K562 (cell line): ENCODE measurements at regions not wholly inside any gene's neighbourhood (a gene's known extent, or its start where the extent isn't known, plus 50 kb on each side); places are given as distances from the start of the nearest gene placed in this dataset.

ENCODE experiments used
- ATAC-seq: fragments of 200-7000 bp; cut with Tn5 transposase; 3 replicates; pipeline ENCODE4 v1.9.1; 2020; ENCODE audit warnings: moderate library complexity
- BruUV-seq: library from RNA; stranded (reverse); fragments of 400-500 nt; replicated peaks from 2 replicates; lab custom pipeline; 2021; lab: Mats Ljungman, UMichigan
- CTCF ChIA-PET: fragments of 300-600 bp; formaldehyde crosslinking; extraction: SDS; loops from one replicate; lab custom pipeline; 2021; ENCODE audit warnings: low intra/inter-chr PET ratio; lab: Yijun Ruan, JAX
- POLR2A ChIA-PET: fragments of 300-600, 350-650 bp; sonication (Branson Sonifier 250); formaldehyde crosslinking; extraction: SDS; loops from one replicate; lab custom pipeline; 2021; ENCODE audit warnings: antibody characterized with exemption, inconsistent platforms; lab: Yijun Ruan, JAX
- DNase-seq, 4 experiments: peaks; one replicate each; pipeline versions ENCODE4 v3.0.0 to v3.0.0-alpha.2; 2011 to 2018; ENCODE audit warnings: low spot score in 3 of 4, mixed read lengths in 3 of 4; ENCODE audit errors: extremely low read depth in 1 of 4
- FAIRE-seq: peaks from 2 replicates; lab custom pipeline; 2011; peaks lifted over from hg19 to GRCh38; lab: Jason Lieb, UNC
- H2AFZ ChIP-seq: 2 replicates; pipeline ENCODE4 v1.6.0; 2011; ENCODE audit warnings: low read depth, low read length, control low read depth, inconsistent platforms
- H3K27ac ChIP-seq: fragments of 200-600 bp; 3 replicates; pipeline ENCODE4 v1.8.0; 2011; ENCODE audit warnings: low read depth, mild to moderate bottlenecking, control low read depth, inconsistent platforms, low read length, moderate library complexity, mixed read lengths; ENCODE audit errors: extremely low read depth
- H3K27me3 ChIP-seq, 2 experiments: fragments of 300-600 bp in 1 of 2; 2 replicates in 1 of 2; 3 replicates in 1 of 2; pipeline versions ENCODE4 v1.6.0 to v1.8.0; 2011; ENCODE audit warnings: inconsistent platforms in 2 of 2, low read length in 2 of 2, mild to moderate bottlenecking in 1 of 2, mixed read lengths in 1 of 2, moderate library complexity in 1 of 2; ENCODE audit not compliant: control insufficient read depth in 2 of 2, insufficient read depth in 2 of 2
- H3K36me3 ChIP-seq: fragments of 300-600 bp; 3 replicates; pipeline ENCODE4 v1.8.0; 2011; ENCODE audit warnings: mild to moderate bottlenecking, low read length, inconsistent platforms; ENCODE audit not compliant: control insufficient read depth, insufficient read depth
- H3K4me1 ChIP-seq, 2 experiments: fragments of 200-600 bp in 1 of 2; replicated peaks in 1 of 2; 2 replicates in 1 of 2; 3 replicates in 1 of 2; pipeline versions ENCODE4 v1.5.1 to v1.8.0; 2011; ENCODE audit warnings: inconsistent platforms in 2 of 2, low read length in 2 of 2, mild to moderate bottlenecking in 1 of 2, mixed read lengths in 1 of 2, moderate library complexity in 1 of 2; ENCODE audit not compliant: control insufficient read depth in 2 of 2, insufficient read depth in 2 of 2
- H3K4me2 ChIP-seq: 2 replicates; pipeline ENCODE4 v1.6.1; 2011; ENCODE audit warnings: low read length, control low read depth, inconsistent platforms, mixed read lengths; ENCODE audit not compliant: insufficient read depth
- H3K4me3 ChIP-seq: fragments of 200-600 bp; sonication (generic), shearing (Covaris generic); 2 replicates; pipeline ENCODE4 v1.5.1; 2016; ENCODE audit warnings: control low read depth, inconsistent platforms
- H3K79me2 ChIP-seq: fragments of 200-600 bp; 3 replicates; pipeline ENCODE4 v1.8.0; 2011; ENCODE audit warnings: low read length, inconsistent platforms; ENCODE audit not compliant: control insufficient read depth, insufficient read depth
- H3K9ac ChIP-seq, 2 experiments: 2 replicates each; pipeline versions ENCODE4 v1.6.0 to v1.6.1; 2011; ENCODE audit warnings: low read depth in 2 of 2, low read length in 2 of 2, control low read depth in 1 of 2, inconsistent platforms in 1 of 2, mild to moderate bottlenecking in 1 of 2, mixed read lengths in 1 of 2; ENCODE audit not compliant: insufficient read depth in 1 of 2
- H3K9me1 ChIP-seq: one replicate; pipeline ENCODE4 v1.6.0; 2011; ENCODE audit warnings: inconsistent platforms, mild to moderate bottlenecking, low read length, moderate library complexity; ENCODE audit not compliant: control insufficient read depth, insufficient read depth
- H3K9me3 ChIP-seq: replicated peaks from 2 replicates; pipeline ENCODE4 v1.5.1; 2011; ENCODE audit warnings: low read depth, low read length, inconsistent platforms; ENCODE audit not compliant: control insufficient read depth, insufficient read depth
- H4K20me1 ChIP-seq: replicated peaks from 2 replicates; pipeline ENCODE4 v1.6.1; 2011; ENCODE audit warnings: low read length, inconsistent platforms, mixed read lengths; ENCODE audit not compliant: control insufficient read depth, insufficient read depth
- CC2D1A ChIP-seq: fragments of 450-650 bp; IDR thresholded peaks from 2 replicates; pipeline ENCODE4 v1.6.1; 2017; ENCODE audit warnings: mild to moderate bottlenecking
- CEBPB ChIP-seq: fragments of 450-650 bp; IDR thresholded peaks from 2 replicates; pipeline ENCODE4 v1.6.1; 2016; ENCODE audit warnings: missing genetic modification characterization, missing compliant biosample characterization
- CHCHD3 ChIP-seq: fragments of 250-450 bp; sonication (Bioruptor Pico); IDR thresholded peaks from 2 replicates; pipeline ENCODE4 v2.1.2; 2022; ENCODE audit warnings: mild to moderate bottlenecking
- FOXP1 ChIP-seq: sonication (generic); formaldehyde crosslinking; IDR thresholded peaks from 2 replicates; pipeline ENCODE4 v1.8.0; 2022; ENCODE audit warnings: mild to moderate bottlenecking, missing genetic modification reagents
- NR2C1 ChIP-seq, 2 experiments: fragments of 450-650 bp; IDR thresholded peaks; 2 replicates each; pipeline ENCODE4 v1.6.1; 2017; ENCODE audit warnings: mild to moderate bottlenecking in 2 of 2, antibody characterized with exemption in 1 of 2, inconsistent platforms in 1 of 2, missing compliant biosample characterization in 1 of 2, missing genetic modification characterization in 1 of 2
- POLR2AphosphoS5 ChIP-seq: IDR thresholded peaks from 2 replicates; pipeline ENCODE4 v1.6.1; 2011; ENCODE audit warnings: mild to moderate bottlenecking, low read depth, low read length, moderate library complexity; ENCODE audit not compliant: control insufficient read depth, insufficient read depth
- RAD21 ChIP-seq, 2 experiments: fragments of 250-450 bp in 1 of 2; fragments of 450-650 bp in 1 of 2; sonication (Bioruptor Pico) in 1 of 2; formaldehyde crosslinking in 1 of 2; IDR thresholded peaks in 1 of 2; conservative IDR thresholded peaks in 1 of 2; 2 replicates each; pipeline versions ENCODE4 v1.4.0 to v1.8.0; 2020 to 2022; ENCODE audit warnings: mild to moderate bottlenecking in 2 of 2, moderate library complexity in 1 of 2
- SMARCA4 ChIP-seq: fragments of 450-650 bp; IDR thresholded peaks from 2 replicates; pipeline ENCODE4 v1.6.1; 2016
- ZKSCAN8 ChIP-seq: fragments of 200-800 bp; sonication (Bioruptor generic); IDR thresholded peaks from 2 replicates; pipeline ENCODE4 v1.6.1; 2016; ENCODE audit warnings: missing genetic modification characterization, missing compliant biosample characterization
- ZNF239 ChIP-seq: fragments of 250-450 bp; sonication (Bioruptor Pico); IDR thresholded peaks from 2 replicates; pipeline ENCODE4 v1.4.0; 2020; ENCODE audit warnings: mild to moderate bottlenecking
- ZNF311 ChIP-seq: fragments of 250-450 bp; sonication (Bioruptor Pico); IDR thresholded peaks from 2 replicates; pipeline ENCODE4 v1.4.0; 2020; ENCODE audit warnings: mild to moderate bottlenecking, moderate library complexity
- ZNF347 ChIP-seq: fragments of 450-650 bp; formaldehyde crosslinking; IDR thresholded peaks from 2 replicates; pipeline ENCODE4 v1.4.0; 2020; ENCODE audit warnings: low read depth, mild to moderate bottlenecking, moderate library complexity
- ZNF445 ChIP-seq: fragments of 250-450 bp; sonication (Bioruptor Pico); IDR thresholded peaks from 2 replicates; pipeline ENCODE4 v1.4.0; 2020; ENCODE audit warnings: low read depth, mild to moderate bottlenecking, moderate library complexity
- WGBS: fragments of 100-300 bp; shearing (Covaris generic); methylation state at CpG from one replicate; pipeline ENCODE4 v1.1.6; 2016; ENCODE audit warnings: low coverage, mixed read lengths; ENCODE audit not compliant: insufficient coverage; ENCODE audit errors: missing lambda C conversion rate; 5-methylcytosine and 5-hydroxymethylcytosine counted together
- in situ Hi-C: fragments of 300-500 bp; cut with MboI; formaldehyde crosslinking; loops from 4 replicates; pipeline ENCODE4 v1.15.0; 2018; ENCODE audit warnings: inconsistent platforms, mixed read lengths
- intact Hi-C: fragments of 100-400 bp; cut with micrococcal nuclease; formaldehyde crosslinking; loops from 2 replicates; pipeline ENCODE4 v1.14.2; 2022
- TF ChIP-seq, protein P1 (sequence below): fragments of 450-650 bp; IDR thresholded peaks from 2 replicates; pipeline ENCODE4 v1.6.1; 2017; ENCODE audit warnings: mild to moderate bottlenecking, moderate library complexity

DNA sequence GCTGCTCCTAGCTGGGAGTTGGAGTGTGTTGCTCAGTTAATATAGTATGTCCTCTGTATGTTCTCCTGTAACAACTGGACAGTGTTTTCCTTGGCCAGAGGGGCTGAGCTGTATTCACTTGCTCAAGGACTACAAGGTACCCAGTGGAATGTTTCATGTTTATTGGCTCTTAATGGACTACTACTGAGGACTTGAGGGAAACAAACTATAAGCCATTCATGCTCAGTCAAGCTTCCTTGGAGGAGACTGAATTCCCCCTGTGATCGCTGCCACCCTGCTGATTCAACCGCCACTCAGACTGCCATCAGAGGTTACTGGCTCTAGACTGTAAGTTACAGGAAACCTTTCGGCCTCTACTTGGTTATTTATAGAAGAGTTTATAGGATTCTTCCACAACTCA is 166.6 kb downstream of the ZC3H11B start:
- no peak overlapping the region for H3K4me3 ChIP-seq
- H3K9me1 ChIP-seq, result no peaks in the 10 kb centered on the region
- H3K79me2 ChIP-seq, result no peaks in the 10 kb centered on the region
- POLR2A ChIA-PET, result interaction anchor here (0.6 kb wide), 1 partner anchor 194 kb away, joined by 3 read pairs; no protein-coding TSS in a partner anchor
- no peak for ATAC-seq
- no peaks in the 10 kb centered on the region for H4K20me1 ChIP-seq
- no peak for FAIRE-seq
- 0% methylated on average over 3 of the region's 3 CpGs for WGBS
- no peaks in the 10 kb centered on the region for H3K27me3 ChIP-seq
- H3K9ac ChIP-seq, result no peak overlapping the region
- in situ Hi-C loops, result no loop called here
- H3K9me3 ChIP-seq, result no peaks in the 10 kb centered on the region
- CTCF ChIA-PET, result no interaction called here
- BruUV-seq, result no TSS peak
- H3K27ac ChIP-seq, result no peak overlapping the region
- H3K36me3 ChIP-seq, result no peaks in the 10 kb centered on the region
- H3K4me2 ChIP-seq, result no peak overlapping the region
- no peak for DNase-seq
- intact Hi-C loops, result no loop called here
- no peak overlapping the region for H2AFZ ChIP-seq
- H3K4me1 ChIP-seq, result no peaks in the 10 kb centered on the region
- TF ChIP-seq ZNF311 (CRISPR knock-in tag), result no peak
- no peak for TF ChIP-seq SMARCA4
- TF ChIP-seq ZNF239 (CRISPR knock-in tag), result no peak
- TF ChIP-seq, protein P1, sequence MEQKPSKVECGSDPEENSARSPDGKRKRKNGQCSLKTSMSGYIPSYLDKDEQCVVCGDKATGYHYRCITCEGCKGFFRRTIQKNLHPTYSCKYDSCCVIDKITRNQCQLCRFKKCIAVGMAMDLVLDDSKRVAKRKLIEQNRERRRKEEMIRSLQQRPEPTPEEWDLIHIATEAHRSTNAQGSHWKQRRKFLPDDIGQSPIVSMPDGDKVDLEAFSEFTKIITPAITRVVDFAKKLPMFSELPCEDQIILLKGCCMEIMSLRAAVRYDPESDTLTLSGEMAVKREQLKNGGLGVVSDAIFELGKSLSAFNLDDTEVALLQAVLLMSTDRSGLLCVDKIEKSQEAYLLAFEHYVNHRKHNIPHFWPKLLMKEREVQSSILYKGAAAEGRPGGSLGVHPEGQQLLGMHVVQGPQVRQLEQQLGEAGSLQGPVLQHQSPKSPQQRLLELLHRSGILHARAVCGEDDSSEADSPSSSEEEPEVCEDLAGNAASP, result no peak
- no peak for TF ChIP-seq ZNF347 (CRISPR knock-in tag)
- no peak for TF ChIP-seq RAD21 (CRISPR knock-in tag; conservative IDR thresholded peaks at IDR 0.05 in 1 of 2, IDR thresholded peaks at IDR 0.05 in 1 of 2)
- no peak for TF ChIP-seq ZNF445
- no peak for TF ChIP-seq CHCHD3 (CRISPR knock-in tag)
- TF ChIP-seq NR2C1 (IDR thresholded peaks at IDR 0.05), result no peak
- TF ChIP-seq NR2C1 (tag; IDR thresholded peaks at IDR 0.05), result no peak
- TF ChIP-seq POLR2AphosphoS5, result no peak
- TF ChIP-seq CC2D1A, result no peak
- no peak for TF ChIP-seq CEBPB (tag)
- no peak for TF ChIP-seq FOXP1 (CRISPR knock-in tag)
- TF ChIP-seq ZKSCAN8, result no peak
